Suppressor macrophage treated with lipopolysaccharide for 4 hours (primary cell): ENCODE measurements at regions not wholly inside any gene's neighbourhood (a gene's known extent, or its start where the extent isn't known, plus 50 kb on each side); places are given as distances from the start of the nearest gene placed in this dataset.

ENCODE experiments used
- DNase-seq: peaks from one replicate; pipeline ENCODE4 v3.0.0-alpha.2; 2020

DNA sequence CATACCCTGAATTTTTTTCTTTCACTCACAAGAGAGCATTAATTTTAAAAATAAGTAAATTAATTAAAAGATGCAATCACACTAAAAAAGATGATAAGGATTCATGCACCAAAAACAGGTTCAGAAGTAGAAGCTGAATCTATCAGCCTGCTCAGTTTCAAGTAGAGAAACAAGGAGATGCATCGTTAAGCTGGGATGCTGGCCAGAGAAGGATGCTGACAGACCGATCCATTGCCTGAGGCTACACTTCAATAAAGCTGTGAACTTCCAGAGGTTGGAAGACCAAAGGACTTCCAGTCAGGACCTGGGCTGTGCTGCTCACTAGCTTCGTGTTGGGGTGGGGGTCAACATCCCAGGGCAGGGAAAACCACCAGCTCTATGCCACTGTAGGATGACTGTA is 457.7 kb downstream of the EFNA5 start:
- DNase-seq, result no peak

GRCh38 chr5:107211630-107212029 is 459.1 kb downstream of the EFNA5 start:
- DNase-seq, result no peak

DNA sequence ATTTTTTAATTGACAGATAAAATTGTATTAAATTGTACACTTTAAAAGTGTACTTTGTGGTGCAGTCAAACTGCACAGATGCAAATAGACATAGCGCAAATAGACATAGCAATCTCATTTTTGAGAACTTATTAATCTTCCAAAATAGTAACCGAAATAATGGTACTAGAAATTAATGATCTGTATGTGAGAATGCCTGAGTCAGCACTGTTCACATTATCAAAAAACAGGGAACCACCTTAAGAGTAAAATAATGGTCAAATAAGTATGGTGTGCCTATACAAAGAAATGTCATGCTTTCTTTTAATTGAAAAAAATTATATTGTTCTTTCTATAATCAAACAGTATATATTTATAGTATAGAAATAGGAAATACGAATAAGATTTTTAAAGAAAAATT is 461.9 kb downstream of the EFNA5 start:
- DNase-seq, result no peak

DNA sequence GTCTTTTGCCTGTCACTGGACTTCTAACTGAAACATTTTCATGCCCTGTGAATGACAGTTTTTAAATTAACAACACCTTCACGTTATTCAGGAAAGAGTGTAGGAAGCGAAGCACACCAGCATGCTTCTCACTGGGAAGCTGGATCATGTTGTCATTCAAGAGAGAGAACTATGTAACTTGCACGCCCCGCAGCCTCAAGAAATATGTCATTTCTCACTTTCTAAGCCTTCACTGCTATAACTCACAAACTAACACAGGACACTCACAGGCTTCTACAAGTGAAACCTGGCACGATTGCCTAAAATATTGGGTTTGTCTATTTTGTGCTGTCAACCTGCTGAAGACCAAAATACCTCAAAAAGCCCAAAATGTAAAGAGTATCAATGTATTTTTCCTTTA is 466.3 kb downstream of the EFNA5 start:
- no peak for DNase-seq

GRCh38 chr5:107203243-107203642 is 467.5 kb downstream of the EFNA5 start:
- peak; percentile 0 for DNase-seq

GRCh38 chr5:107199756-107200155 is 471.0 kb downstream of the EFNA5 start:
- DNase-seq, result no peak

- no peak for DNase-seq
Measured at GRCh38 chr5:107196500-107197059, 474.2 kb downstream of the EFNA5 start.

DNA sequence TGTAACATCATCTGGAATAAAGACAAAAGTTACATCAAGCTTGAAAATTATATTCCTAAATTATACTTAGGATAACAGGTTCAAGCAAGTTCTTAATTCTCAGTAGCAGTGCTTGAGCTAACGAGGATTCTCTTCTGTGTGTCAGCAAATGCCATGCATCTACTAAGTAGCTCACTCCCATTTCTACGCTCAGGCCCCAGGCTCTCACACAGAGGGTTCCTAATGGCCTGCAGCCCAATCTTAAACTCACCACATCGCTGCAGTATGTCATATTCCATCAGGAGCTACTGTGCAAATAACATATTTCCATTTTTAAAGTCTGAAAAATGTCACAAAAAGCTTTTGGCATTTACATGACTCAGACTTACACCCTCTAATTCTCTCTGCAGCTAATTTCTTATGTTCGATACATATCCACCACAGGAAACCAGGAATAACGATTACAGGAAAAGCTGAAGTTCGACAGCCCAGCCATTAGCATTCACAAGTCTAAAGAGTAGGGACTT is 474.8 kb downstream of the EFNA5 start:
- DNase-seq, result no peak

DNA sequence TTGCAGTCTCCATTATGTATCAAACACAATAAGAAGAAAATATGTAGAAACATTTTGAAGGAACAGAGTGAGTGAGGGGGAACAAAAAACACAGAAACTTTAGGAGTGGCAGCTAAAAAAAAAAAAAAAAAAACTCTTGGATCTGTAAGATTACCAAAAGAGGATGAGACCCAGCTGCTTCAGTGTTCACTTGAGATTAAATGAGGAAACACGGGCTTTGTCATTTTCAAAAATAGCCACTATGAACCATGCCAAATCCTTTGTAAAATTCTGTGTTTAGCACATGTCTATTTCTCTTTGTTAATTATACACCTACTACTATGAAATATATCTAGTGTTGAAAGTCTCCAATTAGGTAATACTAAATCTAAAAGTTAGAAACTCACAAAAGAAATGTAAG is 485.9 kb downstream of the EFNA5 start:
- DNase-seq, result no peak

DNA sequence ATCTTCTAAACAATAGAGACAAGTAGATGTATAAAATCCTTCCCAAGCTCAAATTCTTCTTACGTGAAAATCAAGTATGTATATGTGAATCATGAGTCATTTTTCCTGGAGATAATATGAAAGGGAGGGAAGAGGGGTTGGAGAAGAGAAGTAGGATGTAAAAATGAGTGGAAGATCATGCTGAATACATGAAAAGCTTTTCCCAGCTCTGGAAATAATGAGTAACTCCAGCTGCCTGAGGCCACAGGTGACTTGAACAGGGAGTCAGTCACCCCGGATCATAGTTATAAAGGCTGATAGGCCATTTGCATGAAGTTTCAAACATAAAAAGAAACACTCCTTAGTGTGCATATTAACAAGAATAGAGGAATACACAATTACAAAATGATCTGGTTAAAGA is 486.7 kb downstream of the EFNA5 start:
- DNase-seq, result no peak

DNA sequence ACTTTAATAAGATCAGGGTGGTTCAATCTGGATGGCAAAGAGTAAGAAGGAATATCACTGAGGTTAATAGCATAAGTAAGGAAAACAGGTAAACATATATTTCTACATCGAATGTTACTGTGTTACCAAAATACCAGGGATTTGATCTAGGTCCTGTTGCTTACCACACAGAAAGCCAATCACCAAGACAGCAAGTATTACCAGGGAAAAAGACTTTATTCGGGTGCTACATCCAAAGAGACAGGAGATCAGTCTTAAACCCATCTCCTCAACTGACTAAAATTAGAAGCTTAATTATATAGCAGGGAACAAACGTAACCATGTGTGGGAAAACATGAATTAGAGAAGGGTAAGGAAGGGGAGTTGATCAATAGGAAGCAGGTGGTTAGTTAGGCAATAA is 500.1 kb downstream of the EFNA5 start:
- DNase-seq, result no peak

DNA sequence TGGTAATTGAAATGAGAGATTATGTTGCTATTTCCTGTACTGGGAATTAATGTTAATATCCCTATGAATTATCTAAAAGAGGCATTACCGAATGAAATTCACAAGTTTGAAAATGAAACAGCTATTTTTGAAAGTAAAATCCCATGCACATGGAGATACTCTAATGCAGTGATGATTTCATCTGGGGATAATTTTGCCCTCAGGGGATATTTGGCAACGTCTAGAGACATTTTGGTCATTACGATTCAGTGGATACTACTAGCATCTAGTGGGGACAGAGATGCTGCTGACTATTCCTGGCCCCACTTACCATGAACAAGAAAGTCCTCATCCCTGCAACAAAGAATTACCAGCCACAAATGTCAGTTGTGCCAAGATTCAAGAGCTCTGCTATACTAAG is 500.9 kb downstream of the EFNA5 start:
- no peak for DNase-seq

DNA sequence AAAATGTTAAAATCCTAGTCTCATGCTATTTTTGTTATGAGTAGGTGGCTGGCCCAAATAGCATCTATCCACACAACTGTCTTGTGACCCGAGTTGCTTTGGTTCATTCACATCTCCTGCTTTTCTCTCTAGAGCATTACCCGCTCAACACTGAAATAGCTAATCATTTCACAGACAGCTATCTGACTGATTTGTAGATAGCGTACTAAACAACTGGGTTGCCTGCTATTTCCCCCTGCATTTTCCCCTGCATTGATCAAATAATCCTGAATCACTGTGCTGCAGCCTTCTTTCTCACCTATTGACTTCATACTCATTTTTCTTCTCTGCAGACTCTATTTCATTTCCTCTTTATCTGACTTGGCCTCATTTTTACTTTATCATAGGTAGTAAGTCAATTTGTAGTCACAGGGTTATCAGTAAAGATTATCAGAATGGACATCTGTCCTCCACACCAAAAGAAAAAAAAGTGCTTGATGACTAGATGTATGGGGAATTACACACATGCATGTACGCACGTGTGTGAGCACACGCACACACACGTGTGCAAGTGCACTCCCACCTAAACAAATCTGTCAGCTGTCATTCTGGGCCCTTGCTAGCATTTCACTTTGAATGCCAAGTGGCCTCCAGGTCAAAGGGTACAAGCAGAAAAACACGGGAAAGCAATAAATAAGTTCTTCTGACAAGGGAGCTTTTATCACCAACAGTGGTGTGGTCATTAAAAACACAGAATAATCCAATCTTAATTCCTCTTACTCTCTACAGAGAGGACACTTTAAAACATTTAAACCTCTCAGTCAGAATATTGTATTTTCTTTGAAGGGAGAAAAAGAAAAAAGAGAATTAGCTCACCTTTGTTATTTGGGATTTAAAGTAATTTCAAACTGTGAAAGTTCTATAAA is 501.6 kb downstream of the EFNA5 start:
- DNase-seq, result no peak

- DNase-seq, result no peak
Measured at GRCh38 chr5:107168086-107168485, 502.7 kb downstream of the EFNA5 start.

DNA sequence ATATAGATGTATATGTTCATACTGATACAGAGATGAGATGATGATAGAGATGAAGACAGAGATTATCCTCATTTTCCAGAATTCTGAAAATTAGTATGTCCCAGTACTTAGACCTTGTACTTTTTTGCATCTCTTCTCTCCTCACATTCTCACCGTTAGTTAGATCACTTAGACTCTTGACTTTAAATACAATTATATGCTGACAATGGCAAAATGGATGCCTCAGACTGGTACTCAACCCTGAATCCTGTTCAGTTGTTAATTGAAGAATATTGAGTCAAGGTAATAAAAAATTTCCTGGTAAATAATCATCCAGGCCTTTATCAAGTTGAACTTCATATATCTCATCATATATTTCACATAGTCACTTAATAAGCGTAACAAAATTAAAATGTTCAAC is 505.4 kb downstream of the EFNA5 start:
- DNase-seq, result no peak

GRCh38 chr5:107157809-107158208 is 512.9 kb downstream of the EFNA5 start:
- no peak for DNase-seq

- DNase-seq, result no peak
Measured at GRCh38 chr5:107155707-107156106, 515.0 kb downstream of the EFNA5 start.

GRCh38 chr5:107154593-107154992 is 516.1 kb downstream of the EFNA5 start:
- no peak for DNase-seq

DNA sequence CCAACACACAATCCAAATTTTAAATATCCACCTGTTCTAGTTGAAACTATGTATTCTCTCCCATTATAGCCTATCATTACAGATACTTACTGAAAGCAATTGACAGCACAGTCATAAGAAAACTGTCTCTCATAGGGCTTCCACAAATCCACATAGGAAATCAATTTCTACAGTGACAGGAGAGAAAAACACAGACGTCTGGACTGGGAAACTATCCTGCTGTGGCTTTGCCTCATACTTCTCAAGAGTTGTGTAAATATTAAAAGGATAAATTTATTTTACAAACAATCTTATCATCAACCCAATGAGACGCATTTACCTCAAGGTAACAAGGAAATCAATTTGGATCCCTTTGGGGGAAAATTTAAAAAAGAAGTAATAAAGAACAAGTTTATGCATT is 517.5 kb downstream of the EFNA5 start:
- no peak for DNase-seq

- DNase-seq, result no peak
Measured at GRCh38 chr5:107149243-107150005, 521.3 kb downstream of the EFNA5 start.

- DNase-seq, result no peak
Measured at GRCh38 chr5:107147589-107147988, 523.1 kb downstream of the EFNA5 start.

GRCh38 chr5:107146901-107147300 is 523.8 kb downstream of the EFNA5 start:
- no peak for DNase-seq

DNA sequence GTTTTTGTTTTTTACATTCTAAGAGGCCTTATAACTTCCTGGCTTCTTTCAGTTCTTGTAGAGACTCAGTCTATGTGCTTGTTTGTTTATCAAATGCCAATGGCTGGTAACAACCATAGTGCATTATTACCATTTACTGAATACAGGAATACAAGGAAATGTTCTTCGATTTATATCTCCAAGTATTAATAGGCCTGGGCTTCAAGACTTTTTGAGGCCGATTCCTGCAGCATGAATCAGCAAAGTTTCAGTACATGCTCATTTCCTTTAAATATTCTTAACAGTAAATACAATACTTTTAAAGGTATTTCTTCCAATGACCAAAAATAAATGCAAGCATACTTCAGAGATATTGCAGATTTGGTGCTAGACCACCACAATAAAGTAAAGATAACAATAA is 535.3 kb downstream of the EFNA5 start:
- DNase-seq, result no peak

DNA sequence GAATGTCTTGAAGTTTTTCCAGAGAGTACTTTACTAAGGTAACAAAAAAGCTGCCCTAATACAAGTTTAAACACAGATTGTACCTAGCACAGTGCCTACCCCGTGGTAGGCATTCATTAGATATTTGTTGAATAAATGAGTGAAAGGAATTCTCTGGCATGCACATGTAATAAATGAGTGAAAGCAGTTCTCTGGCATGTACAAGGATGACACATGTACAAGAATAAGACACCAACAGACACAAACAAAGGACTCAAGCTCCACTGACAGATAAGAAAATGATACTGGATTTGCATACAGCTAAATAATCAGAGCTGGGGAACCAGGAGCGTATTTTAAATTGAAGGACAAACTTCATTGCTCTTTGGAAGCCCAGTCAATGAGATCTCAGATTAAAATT is 535.8 kb downstream of the EFNA5 start:
- DNase-seq, result no peak
